Peyer's patch (tissue), 4 donors: ENCODE measurements at regions not wholly inside any gene's neighbourhood (a gene's known extent, or its start where the extent isn't known, plus 50 kb on each side); places are given as distances from the start of the nearest gene placed in this dataset.

ENCODE experiments used
- DNase-seq, 3 donors: peaks; one replicate each; pipeline ENCODE4 v3.0.0-alpha.2; 2017 to 2019
- H3K27ac ChIP-seq, 4 donors: fragments of 200-600 bp; sonication (generic); one replicate each; pipeline ENCODE4 v1.5.1; 2016 to 2019
- H3K27me3 ChIP-seq, 2 donors: fragments of 200-600 bp; sonication (generic); one replicate each; pipeline ENCODE4 v1.5.1; 2019
- H3K36me3 ChIP-seq, 3 donors: fragments of 200-600 bp; sonication (generic); one replicate each; pipeline ENCODE4 v1.5.1; 2016 to 2019
- H3K4me1 ChIP-seq, 4 donors: fragments of 200-600 bp; sonication (generic); one replicate each; pipeline ENCODE4 v1.5.1; 2016 to 2019
- H3K4me3 ChIP-seq, 4 donors: fragments of 200-600 bp; sonication (generic); 1 replicate in 3 of 4; 2 replicates in 1 of 4; pipeline ENCODE4 v1.5.1; 2016 to 2019; ENCODE audit warnings: mild to moderate bottlenecking in 1 of 4
- H3K9me3 ChIP-seq, 4 donors: fragments of 200-600 bp; sonication (generic); one replicate each; pipeline ENCODE4 v1.5.1; 2016 to 2019; ENCODE audit warnings: mild to moderate bottlenecking in 1 of 4
- POLR2A ChIP-seq, 2 donors: fragments of 450-650 bp; IDR thresholded peaks; one replicate each; pipeline ENCODE4 v1.5.1; 2017; ENCODE audit warnings: antibody characterized with exemption in 2 of 2, mild to moderate bottlenecking in 2 of 2, moderate library complexity in 2 of 2
- TF ChIP-seq, protein P1 (sequence below), 6 experiments: fragments of 450-650 bp in 4 of 6; fragments of 200-600 bp in 2 of 6; sonication (generic) in 1 of 6; IDR thresholded peaks; one replicate each; pipeline ENCODE4 v1.5.1; 2017 to 2019; ENCODE audit warnings: antibody characterized with exemption in 6 of 6, mild to moderate bottlenecking in 3 of 6, moderate library complexity in 1 of 6

DNA sequence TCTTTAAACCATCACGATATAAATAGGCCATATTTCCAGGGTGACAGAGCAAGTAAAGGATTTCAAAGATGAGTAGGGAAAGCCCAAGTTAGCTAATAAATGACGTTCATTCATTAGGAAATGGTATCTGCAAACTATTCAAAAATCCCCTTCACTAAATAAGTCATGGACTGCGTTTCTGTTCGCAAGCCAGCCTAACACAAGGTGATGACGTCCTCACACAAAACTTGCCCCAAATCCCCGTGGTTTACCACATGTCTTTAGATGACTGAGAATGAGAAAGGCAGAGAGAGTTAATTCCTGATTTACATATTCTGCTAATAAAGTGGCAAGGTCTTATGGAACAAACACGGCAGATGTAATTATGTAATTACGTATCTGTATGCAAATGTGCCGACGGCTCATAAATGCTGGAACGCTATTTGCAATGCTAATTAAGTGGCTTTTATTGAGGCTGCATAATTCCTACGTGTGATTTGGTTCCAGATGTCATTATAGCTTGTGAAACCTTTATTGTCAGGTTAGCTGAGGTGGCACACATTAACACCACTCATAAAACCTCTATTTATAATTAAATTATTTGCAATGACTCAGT is 437.7 kb upstream of the FRG1 start:
- Histone ChIP-seq H3K9me3 (no peaks in the 10 kb centered on the region), H3K36me3 (no peaks in the 10 kb centered on the region), H3K4me3 (no peak overlapping the region), H3K4me1 (no peaks in the 10 kb centered on the region), H3K27ac (no peak overlapping the region), H3K27me3 (no peaks in the 10 kb centered on the region)
- TF ChIP-seq, protein P1, sequence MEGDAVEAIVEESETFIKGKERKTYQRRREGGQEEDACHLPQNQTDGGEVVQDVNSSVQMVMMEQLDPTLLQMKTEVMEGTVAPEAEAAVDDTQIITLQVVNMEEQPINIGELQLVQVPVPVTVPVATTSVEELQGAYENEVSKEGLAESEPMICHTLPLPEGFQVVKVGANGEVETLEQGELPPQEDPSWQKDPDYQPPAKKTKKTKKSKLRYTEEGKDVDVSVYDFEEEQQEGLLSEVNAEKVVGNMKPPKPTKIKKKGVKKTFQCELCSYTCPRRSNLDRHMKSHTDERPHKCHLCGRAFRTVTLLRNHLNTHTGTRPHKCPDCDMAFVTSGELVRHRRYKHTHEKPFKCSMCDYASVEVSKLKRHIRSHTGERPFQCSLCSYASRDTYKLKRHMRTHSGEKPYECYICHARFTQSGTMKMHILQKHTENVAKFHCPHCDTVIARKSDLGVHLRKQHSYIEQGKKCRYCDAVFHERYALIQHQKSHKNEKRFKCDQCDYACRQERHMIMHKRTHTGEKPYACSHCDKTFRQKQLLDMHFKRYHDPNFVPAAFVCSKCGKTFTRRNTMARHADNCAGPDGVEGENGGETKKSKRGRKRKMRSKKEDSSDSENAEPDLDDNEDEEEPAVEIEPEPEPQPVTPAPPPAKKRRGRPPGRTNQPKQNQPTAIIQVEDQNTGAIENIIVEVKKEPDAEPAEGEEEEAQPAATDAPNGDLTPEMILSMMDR (IDR thresholded peaks at IDR 0.05), result no peak
- no peak for TF ChIP-seq POLR2A (IDR thresholded peaks at IDR 0.05)
- no peak for DNase-seq

DNA sequence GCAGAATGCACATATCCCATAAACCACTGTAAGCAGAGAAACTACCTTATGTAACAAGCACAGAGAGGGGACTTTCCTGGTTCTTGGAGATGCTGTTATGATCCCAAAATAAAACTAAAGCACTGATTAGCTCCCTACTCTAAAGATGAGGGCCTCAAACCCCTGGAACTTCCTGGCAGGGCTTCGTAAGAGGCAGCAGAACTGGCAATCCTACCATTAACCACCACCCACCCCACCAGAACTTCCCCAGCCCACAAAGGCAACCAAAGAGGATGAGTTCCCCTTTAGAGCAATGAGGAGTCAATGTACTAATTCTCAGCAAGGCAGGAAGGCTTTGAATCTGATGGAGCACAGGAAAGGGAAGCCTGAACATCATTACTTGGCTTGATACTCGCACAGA is 436.5 kb upstream of the FRG1 start:
- H3K9me3 ChIP-seq, result no peaks in the 10 kb centered on the region
- no peak for TF ChIP-seq POLR2A (IDR thresholded peaks at IDR 0.05)
- TF ChIP-seq, protein P1 (IDR thresholded peaks at IDR 0.05), result no peak
- no peak for DNase-seq

DNA sequence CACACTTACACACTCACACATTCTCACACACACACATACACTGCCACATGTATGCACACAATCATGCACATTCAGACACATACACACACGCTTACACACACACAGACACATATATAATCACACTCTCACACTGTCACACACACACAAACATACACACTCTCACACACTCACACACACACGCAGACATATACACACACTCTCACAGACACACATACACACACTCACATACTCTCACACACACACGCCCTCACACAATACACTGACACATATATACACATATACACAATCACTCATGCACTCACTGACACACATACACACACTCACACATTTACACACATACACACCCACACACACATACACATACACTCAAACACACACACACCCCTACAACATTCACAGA is 435.3 kb upstream of the FRG1 start:
- Histone ChIP-seq H3K27ac (no peak overlapping the region), H3K4me1 (no peaks in the 10 kb centered on the region), H3K27me3 (no peaks in the 10 kb centered on the region), H3K9me3 (peaks cover 0 to under 1% (median 0%) of the 10 kb centered on the region in 4 donors), H3K36me3 (no peaks in the 10 kb centered on the region), H3K4me3 (no peak overlapping the region)
- TF ChIP-seq, protein P1 (IDR thresholded peaks at IDR 0.05), result no peak
- TF ChIP-seq POLR2A (IDR thresholded peaks at IDR 0.05), result no peak
- no peak for DNase-seq

More for the DNA sequence above, 436.5 kb upstream of the FRG1 start:
- no peaks in the 10 kb centered on the region for H3K36me3 ChIP-seq
- no peak overlapping the region for H3K27ac ChIP-seq
- H3K4me3 ChIP-seq, result no peak overlapping the region
- H3K27me3 ChIP-seq, result no peaks in the 10 kb centered on the region
- no peaks in the 10 kb centered on the region for H3K4me1 ChIP-seq

DNA sequence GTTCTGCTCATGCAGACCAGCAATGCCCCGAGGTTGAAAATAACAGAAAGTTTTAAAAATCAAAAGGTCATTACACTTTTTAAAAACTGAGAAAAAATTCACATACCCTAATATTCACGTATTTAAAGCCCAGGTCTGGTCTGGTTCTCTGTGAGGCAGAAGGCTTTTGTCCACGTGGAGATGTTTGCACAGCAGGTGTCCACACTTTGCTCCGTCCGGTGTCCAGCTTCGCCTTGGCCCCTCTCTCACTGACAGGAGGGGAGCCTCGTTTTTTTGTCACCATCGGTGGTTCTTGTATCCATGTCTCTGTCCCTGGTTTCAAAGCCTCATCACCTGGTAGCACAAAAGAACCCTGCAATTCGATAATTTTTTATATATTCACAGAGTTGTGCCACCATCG is 434.6 kb upstream of the FRG1 start:
- DNase-seq, result no peak
- Histone ChIP-seq H3K9me3 (peaks cover 0 to 3% (median 0%) of the 10 kb centered on the region in 4 donors), H3K27ac (no peak overlapping the region), H3K36me3 (no peaks in the 10 kb centered on the region), H3K27me3 (no peaks in the 10 kb centered on the region), H3K4me1 (no peaks in the 10 kb centered on the region), H3K4me3 (no peak overlapping the region)
- TF ChIP-seq, protein P1 (IDR thresholded peaks at IDR 0.05), result no peak
- TF ChIP-seq POLR2A (IDR thresholded peaks at IDR 0.05), result no peak

DNA sequence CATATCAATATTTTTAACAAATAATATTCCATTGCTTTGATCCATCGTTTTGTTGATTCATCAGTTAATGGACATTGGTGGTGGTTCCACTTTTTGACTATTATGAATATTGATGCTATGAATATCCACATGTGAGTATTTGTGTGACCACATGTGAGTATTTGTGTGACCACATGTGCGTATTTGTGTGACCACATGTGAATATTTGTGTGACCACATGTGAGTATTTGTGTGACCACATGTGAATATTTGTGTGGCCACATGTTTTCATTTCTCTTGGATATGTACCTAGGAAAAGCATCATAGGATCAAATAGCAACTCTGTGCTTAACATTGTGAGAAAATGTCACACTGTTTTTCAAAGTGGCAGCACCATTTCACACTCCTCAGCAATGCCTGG is 433.6 kb upstream of the FRG1 start:
- DNase-seq, result no peak
- Histone ChIP-seq H3K27me3 (no peaks in the 10 kb centered on the region), H3K27ac (no peak overlapping the region), H3K4me3 (no peak overlapping the region), H3K36me3 (no peaks in the 10 kb centered on the region), H3K9me3 (peaks cover 0 to 3% (median 0%) of the 10 kb centered on the region in 4 donors), H3K4me1 (no peaks in the 10 kb centered on the region)
- no peak for TF ChIP-seq POLR2A (IDR thresholded peaks at IDR 0.05)
- TF ChIP-seq, protein P1 (IDR thresholded peaks at IDR 0.05), result no peak

DNA sequence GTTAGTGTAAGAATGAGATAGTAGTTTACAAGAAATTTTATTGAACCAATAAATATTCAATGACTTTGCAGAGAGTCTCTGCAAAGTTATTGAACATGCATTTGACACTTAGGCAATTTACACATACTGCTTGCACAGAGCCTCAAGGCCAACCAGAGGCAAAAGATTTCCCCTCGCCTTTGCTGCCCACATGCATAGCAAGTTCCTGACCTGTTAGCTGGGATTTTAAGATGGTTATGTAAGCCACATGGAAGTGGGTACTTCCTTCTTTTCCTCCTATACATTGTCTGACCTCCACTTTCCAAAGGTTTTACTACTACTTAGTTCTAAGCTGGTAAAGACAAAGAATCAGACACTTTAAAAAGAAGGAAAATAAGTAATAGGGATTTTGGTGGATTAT is 430.1 kb upstream of the FRG1 start:
- no peak for DNase-seq
- no peak for TF ChIP-seq POLR2A (IDR thresholded peaks at IDR 0.05)
- no peak overlapping the region for H3K4me3 ChIP-seq

More for the DNA sequence above, 430.1 kb upstream of the FRG1 start:
- H3K36me3 ChIP-seq, result no peaks in the 10 kb centered on the region
- H3K4me1 ChIP-seq, result no peaks in the 10 kb centered on the region
- peaks cover 0 to 3% (median 0%) of the 10 kb centered on the region in 4 donors for H3K9me3 ChIP-seq
- H3K27me3 ChIP-seq, result no peaks in the 10 kb centered on the region
- H3K27ac ChIP-seq, result no peak overlapping the region
